NCI-H526 (cell line): ENCODE measurements at regions not wholly inside any gene's neighbourhood (a gene's known extent, or its start where the extent isn't known, plus 50 kb on each side); places are given as distances from the start of the nearest gene placed in this dataset.

ENCODE experiments used
- DNase-seq, 2 experiments: peaks; one replicate each; lab custom pipeline; 2025; lab: John Stamatoyannopoulos, UW

- DNase-seq, result no peak
Observed at GRCh38 chr13:85665286-85665685, 133.9 kb downstream of the SLITRK6 start.

- DNase-seq, result no peak
Observed at GRCh38 chr13:85663856-85664255, 135.4 kb downstream of the SLITRK6 start.

- DNase-seq, result no peak
Observed at GRCh38 chr13:85662186-85662585, 137.0 kb downstream of the SLITRK6 start.

- no peak for DNase-seq
Observed at GRCh38 chr13:85661675-85662074, 137.5 kb downstream of the SLITRK6 start.

GRCh38 chr13:85659493-85659892 lies 139.7 kb downstream of the SLITRK6 start:
- no peak for DNase-seq

GRCh38 chr13:85657942-85658341 lies 141.3 kb downstream of the SLITRK6 start:
- no peak for DNase-seq

- DNase-seq, result no peak
Observed at GRCh38 chr13:85655040-85655439, 144.2 kb downstream of the SLITRK6 start.

- DNase-seq, result no peak
Observed at GRCh38 chr13:85654227-85654626, 145.0 kb downstream of the SLITRK6 start.

GRCh38 chr13:85653681-85654080 lies 145.5 kb downstream of the SLITRK6 start:
- no peak for DNase-seq

- no peak for DNase-seq
Observed at GRCh38 chr13:85652491-85652890, 146.7 kb downstream of the SLITRK6 start.

- no peak for DNase-seq
Observed at GRCh38 chr13:85651440-85651839, 147.8 kb downstream of the SLITRK6 start.

- DNase-seq, result no peak
Observed at GRCh38 chr13:85650613-85651012, 148.6 kb downstream of the SLITRK6 start.

- no peak for DNase-seq
Observed at GRCh38 chr13:85640727-85641126, 158.5 kb downstream of the SLITRK6 start.

- DNase-seq, result no peak
Observed at GRCh38 chr13:85638815-85639393, 160.3 kb downstream of the SLITRK6 start.

- DNase-seq, result no peak
Observed at GRCh38 chr13:85638265-85638664, 161.0 kb downstream of the SLITRK6 start.

GRCh38 chr13:85632526-85633195 lies 166.6 kb downstream of the SLITRK6 start:
- DNase-seq, result no peak

GRCh38 chr13:85631801-85632200 lies 167.4 kb downstream of the SLITRK6 start:
- DNase-seq, result no peak

GRCh38 chr13:85626603-85627002 lies 172.6 kb downstream of the SLITRK6 start:
- no peak for DNase-seq

- no peak for DNase-seq
Observed at GRCh38 chr13:85619321-85619720, 179.9 kb downstream of the SLITRK6 start.

GRCh38 chr13:85618521-85618920 lies 180.7 kb downstream of the SLITRK6 start:
- no peak for DNase-seq

- no peak for DNase-seq
Observed at GRCh38 chr13:85616275-85616674, 182.9 kb downstream of the SLITRK6 start.

- no peak for DNase-seq
Observed at GRCh38 chr13:85615031-85615430, 184.2 kb downstream of the SLITRK6 start.

GRCh38 chr13:85610024-85610423 lies 189.2 kb downstream of the SLITRK6 start:
- no peak for DNase-seq

GRCh38 chr13:85608255-85608829 lies 190.9 kb downstream of the SLITRK6 start:
- peak in 1 of 2 experiments; percentile 34 for DNase-seq
